CD4-positive, alpha-beta T cell (primary cell): ENCODE measurements at regions not wholly inside any gene's neighbourhood (a gene's known extent, or its start where the extent isn't known, plus 50 kb on each side); places are given as distances from the start of the nearest gene placed in this dataset.

Source experiments
- ATAC-seq: fragments of 200-7000 bp; cut with Tn5 transposase; one replicate; pipeline ENCODE4 v1.10.0; 2022; ENCODE audit warnings: mild to moderate bottlenecking; ENCODE audit not compliant: poor library complexity
- CTCF ChIA-PET: fragments of 350-600 bp; sonication (Branson Sonifier 250); formaldehyde crosslinking; loops from one replicate; lab custom pipeline; 2021; ENCODE audit warnings: antibody characterized with exemption, inconsistent platforms; lab: Charles Lee
- POLR2A ChIA-PET: fragments of 350-600 bp; sonication (Branson Sonifier 250); formaldehyde crosslinking; loops from one replicate; lab custom pipeline; 2021; ENCODE audit warnings: antibody characterized with exemption, inconsistent platforms; lab: Charles Lee
- DNase-seq, 14 experiments: peaks; one replicate each; pipeline ENCODE4 v3.0.0-alpha.2; 2013 to 2020; ENCODE audit warnings: mixed read lengths in 2 of 14
- H3K27ac ChIP-seq, 2 donors: one replicate each; pipeline versions ENCODE4 v1.5.1 to v1.7.0; 2013; ENCODE audit warnings: low read length in 2 of 2, low read depth in 1 of 2, mild to moderate bottlenecking in 1 of 2
- H3K27me3 ChIP-seq, 2 experiments: 1 replicate in 1 of 2; 2 replicates in 1 of 2; pipeline versions ENCODE4 v1.6.1 to v1.7.0; 2013; ENCODE audit warnings: low read length in 2 of 2, control low read depth in 1 of 2, mild to moderate bottlenecking in 1 of 2, moderate library complexity in 1 of 2; ENCODE audit not compliant: insufficient read depth in 2 of 2, control insufficient read depth in 1 of 2
- H3K36me3 ChIP-seq: one replicate; pipeline ENCODE4 v1.6.1; 2013; ENCODE audit warnings: low read length, control low read depth; ENCODE audit not compliant: insufficient read depth
- H3K4me1 ChIP-seq: one replicate; pipeline ENCODE4 v1.6.1; 2013; ENCODE audit warnings: low read length, control low read depth; ENCODE audit not compliant: insufficient read depth
- H3K4me3 ChIP-seq: one replicate; pipeline ENCODE4 v1.5.1; 2013; ENCODE audit warnings: mild to moderate bottlenecking, low read length, moderate library complexity
- H3K9me3 ChIP-seq, 2 experiments: 1 replicate in 1 of 2; 2 replicates in 1 of 2; pipeline versions ENCODE4 v1.6.1 to v1.7.0; 2013; ENCODE audit warnings: low read length in 2 of 2, mild to moderate bottlenecking in 2 of 2, control low read depth in 1 of 2, moderate library complexity in 1 of 2; ENCODE audit not compliant: control insufficient read depth in 1 of 2, insufficient read depth in 1 of 2
- H3K27ac Mint-ChIP-seq: one replicate; pipeline ENCODE4 v1.8.0; 2020; ENCODE audit warnings: mixed read lengths
- H3K27me3 Mint-ChIP-seq: one replicate; pipeline ENCODE4 v1.8.0; 2021; ENCODE audit warnings: mixed read lengths
- H3K36me3 Mint-ChIP-seq: one replicate; pipeline ENCODE4 v1.8.0; 2021; ENCODE audit warnings: low read depth, mixed read lengths
- H3K4me1 Mint-ChIP-seq: one replicate; pipeline ENCODE4 v1.8.0; 2021; ENCODE audit warnings: low read depth, mixed read lengths
- H3K4me3 Mint-ChIP-seq: one replicate; pipeline ENCODE4 v1.8.0; 2020; ENCODE audit warnings: mild to moderate bottlenecking, mixed read lengths
- H3K9me3 Mint-ChIP-seq: one replicate; pipeline ENCODE4 v1.8.0; 2020; ENCODE audit warnings: mixed read lengths
- CTCF ChIP-seq: fragments of 200-600 bp; IDR thresholded peaks from one replicate; pipeline ENCODE4 v1.8.0; 2022; ENCODE audit warnings: antibody characterized with exemption, mild to moderate bottlenecking
- intact Hi-C, 2 experiments: fragments of 100-400 bp; cut with DNase I in 1 of 2; cut with micrococcal nuclease in 1 of 2; formaldehyde crosslinking; loops; one replicate each; pipeline versions ENCODE4 v1.15.1 to v1.9.0; 2023 to 2025; cut with DNase I, micrococcal nuclease

- H3K4me3 ChIP-seq = no peak overlapping the region
- no peak overlapping the region for H3K27ac ChIP-seq
- H3K36me3 ChIP-seq = no peaks in the 10 kb centered on the region
- peaks cover 0 to 56% of the 10 kb centered on the region in 2 experiments for H3K9me3 ChIP-seq
- peaks cover 4% of the 10 kb centered on the region for H3K9me3 Mint-ChIP-seq
- H3K4me3 Mint-ChIP-seq = no peak overlapping the region
- ChIA-PET POLR2A (no interaction called here), CTCF (no interaction called here)
- intact Hi-C loops = no loop called here
- H3K27me3 ChIP-seq = no peaks in the 10 kb centered on the region
- no peak for DNase-seq
- no peaks in the 10 kb centered on the region for H3K27me3 Mint-ChIP-seq
- H3K4me1 ChIP-seq = no peaks in the 10 kb centered on the region
- H3K36me3 Mint-ChIP-seq = no peaks in the 10 kb centered on the region
- H3K4me1 Mint-ChIP-seq = no peaks in the 10 kb centered on the region
- no peak for TF ChIP-seq CTCF
- no peak overlapping the region for H3K27ac Mint-ChIP-seq
- ATAC-seq = no peak
Observed at GRCh38 chr10:37703114-37703513, 154.3 kb downstream of the ZNF248 start.

GRCh38 chr10:37701781-37702493 is 155.5 kb downstream of the ZNF248 start:
- intact Hi-C loops = no loop called here
- H3K4me3 Mint-ChIP-seq = no peak overlapping the region
- Histone ChIP-seq H3K4me3 (no peak overlapping the region), H3K27me3 (no peaks in the 10 kb centered on the region), H3K36me3 (no peaks in the 10 kb centered on the region), H3K27ac (no peak overlapping the region), H3K4me1 (no peaks in the 10 kb centered on the region), H3K9me3 (peaks cover 0 to 56% of the 10 kb centered on the region in 2 experiments)
- ATAC-seq (no peak), DNase-seq (no peak)
- no peak for TF ChIP-seq CTCF
- POLR2A ChIA-PET = no interaction called here
- no peaks in the 10 kb centered on the region for H3K36me3 Mint-ChIP-seq
- H3K9me3 Mint-ChIP-seq = peaks cover 6% of the 10 kb centered on the region
- CTCF ChIA-PET = no interaction called here
- no peaks in the 10 kb centered on the region for H3K4me1 Mint-ChIP-seq
- no peak overlapping the region for H3K27ac Mint-ChIP-seq
- no peaks in the 10 kb centered on the region for H3K27me3 Mint-ChIP-seq

- no peak overlapping the region for H3K4me3 ChIP-seq
- H3K9me3 ChIP-seq = peaks cover 0 to 56% of the 10 kb centered on the region in 2 experiments
- CTCF ChIA-PET = no interaction called here
- no peak overlapping the region for H3K27ac ChIP-seq
- POLR2A ChIA-PET = no interaction called here
- H3K4me1 ChIP-seq = no peaks in the 10 kb centered on the region
- Mint-ChIP-seq H3K27me3 (no peaks in the 10 kb centered on the region), H3K4me3 (no peak overlapping the region), H3K9me3 (peaks cover 6% of the 10 kb centered on the region), H3K4me1 (no peaks in the 10 kb centered on the region), H3K36me3 (no peaks in the 10 kb centered on the region), H3K27ac (no peak overlapping the region)
- no peaks in the 10 kb centered on the region for H3K36me3 ChIP-seq
- ATAC-seq (no peak), DNase-seq (no peak)
- no peaks in the 10 kb centered on the region for H3K27me3 ChIP-seq
- intact Hi-C loops = no loop called here
- no peak for TF ChIP-seq CTCF
Observed at GRCh38 chr10:37700886-37701780, 156.3 kb downstream of the ZNF248 start.
